ENCODE measurements at regions not wholly inside any gene's neighbourhood (a gene's known extent, or its start where the extent isn't known, plus 50 kb on each side); places are given as distances from the start of the nearest gene placed in this dataset.

GRCh38 chr3:174498638-174499037 is 360.5 kb upstream of the NAALADL2 start (continued):
- TF ChIP-seq RAD21 (IDR thresholded peaks at IDR 0.05), result no peak

DNA sequence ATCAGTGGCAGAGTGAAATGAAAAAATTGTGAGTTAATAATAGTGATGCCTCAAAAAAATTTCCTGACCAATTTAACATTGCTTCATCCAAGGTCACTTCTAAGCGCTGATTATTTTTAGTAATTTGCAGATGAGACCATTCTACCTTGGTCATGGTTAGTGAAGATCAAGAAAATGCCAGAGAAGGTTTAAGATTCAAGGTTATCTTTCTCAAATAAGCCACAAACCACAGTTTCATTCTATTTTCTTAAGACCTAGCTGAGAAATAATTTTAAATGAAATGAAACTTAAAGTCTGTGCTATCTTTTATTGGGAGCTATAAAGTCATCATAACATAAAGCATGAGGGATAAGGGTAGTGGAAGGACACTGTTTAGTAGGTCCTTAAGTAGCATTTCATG is 353.9 kb upstream of the NAALADL2 start:
- 97% methylated on average over 1 of the region's 1 CpG for WGBS
- Histone ChIP-seq H3K9ac (ENCODE audit: low read depth in 1 of 2, low read length in 2 of 2) (no peak overlapping the region), H3K27me3 (ENCODE audit: control insufficient read depth in 4 of 4, insufficient read depth in 4 of 4, low read length in 3 of 4) (no peaks in the 10 kb centered on the region), H3K4me3 (ENCODE audit: low read depth in 1 of 3, low read length in 3 of 3) (no peak overlapping the region), H3K9me3 (ENCODE audit: control insufficient read depth in 4 of 4, low read length in 3 of 4) (no peaks in the 10 kb centered on the region), H3K4me1 (ENCODE audit: control insufficient read depth in 4 of 4, insufficient read depth in 4 of 4, low read length in 3 of 4) (peaks cover 0 to 4% (median 1%) of the 10 kb centered on the region in 4 donors), H3K36me3 (ENCODE audit: control insufficient read depth in 4 of 4, insufficient read depth in 3 of 4, low read depth in 1 of 4, low read length in 3 of 4) (no peaks in the 10 kb centered on the region), H3K27ac (ENCODE audit: low read depth in 1 of 2, low read length in 2 of 2) (no peak overlapping the region)
- TF ChIP-seq CTCF (IDR thresholded peaks at IDR 0.05; ENCODE audit: low read depth, low read length, missing input control), result no peak
- no peak for TF ChIP-seq RAD21 (IDR thresholded peaks at IDR 0.05)
- TF ChIP-seq FOXA2 (IDR thresholded peaks at IDR 0.05), result no peak
- TF ChIP-seq RXRA (IDR thresholded peaks at IDR 0.05), result no peak
- TF ChIP-seq GABPA (IDR thresholded peaks at IDR 0.05 in 1 of 2, conservative IDR thresholded peaks at IDR 0.05 in 1 of 2), result no peak
- no peak for DNase-seq (ENCODE audit: low spot score)

DNA sequence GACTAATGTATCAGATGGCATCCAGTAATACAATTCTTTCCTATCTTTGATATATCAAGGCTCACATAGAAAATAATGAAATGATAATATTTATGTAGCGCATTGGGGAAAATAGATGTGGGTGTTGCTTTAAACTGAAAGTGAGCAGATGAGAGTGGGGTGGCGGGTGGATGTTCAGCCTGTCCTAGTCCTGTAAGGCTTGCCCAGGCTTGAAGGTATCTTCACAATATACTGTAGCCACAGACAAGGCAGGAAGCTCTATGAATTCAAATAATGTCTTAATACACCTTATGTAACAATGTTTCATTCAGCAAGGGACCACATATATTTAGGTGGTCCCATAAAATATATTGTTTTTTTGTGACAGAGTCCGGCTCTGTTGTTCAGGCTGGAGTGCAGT is 334.9 kb upstream of the NAALADL2 start:
- Histone ChIP-seq H3K4me3 (ENCODE audit: low read depth in 1 of 3, low read length in 3 of 3) (no peak overlapping the region), H3K36me3 (ENCODE audit: control insufficient read depth in 4 of 4, insufficient read depth in 3 of 4, low read depth in 1 of 4, low read length in 3 of 4) (no peaks in the 10 kb centered on the region), H3K27me3 (ENCODE audit: control insufficient read depth in 4 of 4, insufficient read depth in 4 of 4, low read length in 3 of 4) (no peaks in the 10 kb centered on the region), H3K4me1 (ENCODE audit: control insufficient read depth in 4 of 4, insufficient read depth in 4 of 4, low read length in 3 of 4) (no peaks in the 10 kb centered on the region), H3K9me3 (ENCODE audit: control insufficient read depth in 4 of 4, low read length in 3 of 4) (no peaks in the 10 kb centered on the region), H3K27ac (ENCODE audit: low read depth in 1 of 2, low read length in 2 of 2) (no peak overlapping the region), H3K9ac (ENCODE audit: low read depth in 1 of 2, low read length in 2 of 2) (no peak overlapping the region)
- TF ChIP-seq RAD21 (IDR thresholded peaks at IDR 0.05) (no peak), HNF4A (conservative IDR thresholded peaks at IDR 0.05) (no peak), SP1 (IDR thresholded peaks at IDR 0.05) (no peak), HNF4G (IDR thresholded peaks at IDR 0.05) (no peak), ATF3 (IDR thresholded peaks at IDR 0.05) (no peak), FOXA2 (IDR thresholded peaks at IDR 0.05) (no peak), TAF1 (conservative IDR thresholded peaks at IDR 0.05) (no peak), YY1 (IDR thresholded peaks at IDR 0.05) (no peak), CTCF (IDR thresholded peaks at IDR 0.05; ENCODE audit: low read depth, low read length, missing input control) (no peak), NR2F2 (IDR thresholded peaks at IDR 0.05) (no peak), RXRA (IDR thresholded peaks at IDR 0.05) (no peak)
- TF ChIP-seq, protein P1, sequence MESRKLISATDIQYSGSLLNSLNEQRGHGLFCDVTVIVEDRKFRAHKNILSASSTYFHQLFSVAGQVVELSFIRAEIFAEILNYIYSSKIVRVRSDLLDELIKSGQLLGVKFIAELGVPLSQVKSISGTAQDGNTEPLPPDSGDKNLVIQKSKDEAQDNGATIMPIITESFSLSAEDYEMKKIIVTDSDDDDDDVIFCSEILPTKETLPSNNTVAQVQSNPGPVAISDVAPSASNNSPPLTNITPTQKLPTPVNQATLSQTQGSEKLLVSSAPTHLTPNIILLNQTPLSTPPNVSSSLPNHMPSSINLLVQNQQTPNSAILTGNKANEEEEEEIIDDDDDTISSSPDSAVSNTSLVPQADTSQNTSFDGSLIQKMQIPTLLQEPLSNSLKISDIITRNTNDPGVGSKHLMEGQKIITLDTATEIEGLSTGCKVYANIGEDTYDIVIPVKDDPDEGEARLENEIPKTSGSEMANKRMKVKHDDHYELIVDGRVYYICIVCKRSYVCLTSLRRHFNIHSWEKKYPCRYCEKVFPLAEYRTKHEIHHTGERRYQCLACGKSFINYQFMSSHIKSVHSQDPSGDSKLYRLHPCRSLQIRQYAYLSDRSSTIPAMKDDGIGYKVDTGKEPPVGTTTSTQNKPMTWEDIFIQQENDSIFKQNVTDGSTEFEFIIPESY (IDR thresholded peaks at IDR 0.05), result no peak
- no peak for DNase-seq (ENCODE audit: low spot score)
- WGBS, result 93% methylated on average over 3 of the region's 3 CpGs
